ENCODE measurements at regions not wholly inside any gene's neighbourhood (a gene's known extent, or its start where the extent isn't known, plus 50 kb on each side); places are given as distances from the start of the nearest gene placed in this dataset.

- H3K4me3 ChIP-seq (ENCODE audit: low read depth, low read length) = no peak overlapping the region
- H3K36me3 ChIP-seq (ENCODE audit: control insufficient read depth, insufficient read depth, low read length) = no peaks in the 10 kb centered on the region
- H3K4me1 ChIP-seq (ENCODE audit: control insufficient read depth, insufficient read depth, low read length) = no peaks in the 10 kb centered on the region
- H3K9me3 ChIP-seq (ENCODE audit: control insufficient read depth, insufficient read depth, low read length) = no peaks in the 10 kb centered on the region
- H3K9ac ChIP-seq (ENCODE audit: low read depth, low read length) = no peak overlapping the region
- no peaks in the 10 kb centered on the region for H3K27me3 ChIP-seq (ENCODE audit: control insufficient read depth, insufficient read depth, low read length)
These were observed 101.9 kb downstream of the RGS21 start for GRCh38 chr1:192418552-192419285.

GRCh38 chr1:192430644-192431043 lies 113.9 kb downstream of the RGS21 start:
- Histone ChIP-seq H3K9me3 (ENCODE audit: control insufficient read depth, insufficient read depth, low read length) (peaks cover 4% of the 10 kb centered on the region), H3K4me3 (ENCODE audit: low read depth, low read length) (no peak overlapping the region), H3K27me3 (ENCODE audit: control insufficient read depth, insufficient read depth, low read length) (no peaks in the 10 kb centered on the region)

GRCh38 chr1:192435704-192436103 lies 118.9 kb downstream of the RGS21 start:
- Histone ChIP-seq H3K9me3 (ENCODE audit: control insufficient read depth, insufficient read depth, low read length) (peaks cover under 1% of the 10 kb centered on the region), H3K27me3 (ENCODE audit: control insufficient read depth, insufficient read depth, low read length) (no peaks in the 10 kb centered on the region), H3K9ac (ENCODE audit: low read depth, low read length) (no peak overlapping the region), H3K4me1 (ENCODE audit: control insufficient read depth, insufficient read depth, low read length) (no peaks in the 10 kb centered on the region), H3K36me3 (ENCODE audit: control insufficient read depth, insufficient read depth, low read length) (no peaks in the 10 kb centered on the region), H3K4me3 (ENCODE audit: low read depth, low read length) (no peak overlapping the region)

More at GRCh38 chr1:192430644-192431043, 113.9 kb downstream of the RGS21 start:
- Histone ChIP-seq H3K4me1 (ENCODE audit: control insufficient read depth, insufficient read depth, low read length) (no peaks in the 10 kb centered on the region), H3K9ac (ENCODE audit: low read depth, low read length) (no peak overlapping the region), H3K36me3 (ENCODE audit: control insufficient read depth, insufficient read depth, low read length) (no peaks in the 10 kb centered on the region)

- H3K36me3 ChIP-seq (ENCODE audit: control insufficient read depth, insufficient read depth, low read length) = no peaks in the 10 kb centered on the region
- no peaks in the 10 kb centered on the region for H3K9me3 ChIP-seq (ENCODE audit: control insufficient read depth, insufficient read depth, low read length)
- H3K27me3 ChIP-seq (ENCODE audit: control insufficient read depth, insufficient read depth, low read length) = no peaks in the 10 kb centered on the region
- H3K4me1 ChIP-seq (ENCODE audit: control insufficient read depth, insufficient read depth, low read length) = no peaks in the 10 kb centered on the region
- no peak overlapping the region for H3K9ac ChIP-seq (ENCODE audit: low read depth, low read length)
- H3K4me3 ChIP-seq (ENCODE audit: low read depth, low read length) = no peak overlapping the region
These were observed 119.8 kb downstream of the RGS21 start for GRCh38 chr1:192436441-192437078.

- Histone ChIP-seq H3K9me3 (ENCODE audit: control insufficient read depth, insufficient read depth, low read length) (no peaks in the 10 kb centered on the region), H3K4me1 (ENCODE audit: control insufficient read depth, insufficient read depth, low read length) (no peaks in the 10 kb centered on the region), H3K4me3 (ENCODE audit: low read depth, low read length) (no peak overlapping the region), H3K27me3 (ENCODE audit: control insufficient read depth, insufficient read depth, low read length) (no peaks in the 10 kb centered on the region), H3K9ac (ENCODE audit: low read depth, low read length) (no peak overlapping the region), H3K36me3 (ENCODE audit: control insufficient read depth, insufficient read depth, low read length) (no peaks in the 10 kb centered on the region)
These were observed 121.9 kb downstream of the RGS21 start for GRCh38 chr1:192438737-192439136.

- Histone ChIP-seq H3K27me3 (ENCODE audit: control insufficient read depth, insufficient read depth, low read length) (no peaks in the 10 kb centered on the region), H3K36me3 (ENCODE audit: control insufficient read depth, insufficient read depth, low read length) (no peaks in the 10 kb centered on the region), H3K9me3 (ENCODE audit: control insufficient read depth, insufficient read depth, low read length) (no peaks in the 10 kb centered on the region), H3K9ac (ENCODE audit: low read depth, low read length) (no peak overlapping the region), H3K4me3 (ENCODE audit: low read depth, low read length) (no peak overlapping the region), H3K4me1 (ENCODE audit: control insufficient read depth, insufficient read depth, low read length) (no peaks in the 10 kb centered on the region)
These were observed 122.7 kb downstream of the RGS21 start for GRCh38 chr1:192439373-192440025.

GRCh38 chr1:192441492-192441891 lies 124.7 kb downstream of the RGS21 start:
- Histone ChIP-seq H3K9me3 (ENCODE audit: control insufficient read depth, insufficient read depth, low read length) (no peaks in the 10 kb centered on the region), H3K4me3 (ENCODE audit: low read depth, low read length) (no peak overlapping the region), H3K4me1 (ENCODE audit: control insufficient read depth, insufficient read depth, low read length) (no peaks in the 10 kb centered on the region), H3K9ac (ENCODE audit: low read depth, low read length) (no peak overlapping the region), H3K36me3 (ENCODE audit: control insufficient read depth, insufficient read depth, low read length) (no peaks in the 10 kb centered on the region), H3K27me3 (ENCODE audit: control insufficient read depth, insufficient read depth, low read length) (no peaks in the 10 kb centered on the region)

- no peak overlapping the region for H3K4me3 ChIP-seq (ENCODE audit: low read depth, low read length)
- H3K9ac ChIP-seq (ENCODE audit: low read depth, low read length) = no peak overlapping the region
- H3K9me3 ChIP-seq (ENCODE audit: control insufficient read depth, insufficient read depth, low read length) = no peaks in the 10 kb centered on the region
- no peaks in the 10 kb centered on the region for H3K27me3 ChIP-seq (ENCODE audit: control insufficient read depth, insufficient read depth, low read length)
- H3K36me3 ChIP-seq (ENCODE audit: control insufficient read depth, insufficient read depth, low read length) = no peaks in the 10 kb centered on the region
- H3K4me1 ChIP-seq (ENCODE audit: control insufficient read depth, insufficient read depth, low read length) = no peaks in the 10 kb centered on the region
These were observed 125.9 kb downstream of the RGS21 start for GRCh38 chr1:192442736-192443135.

- no peak overlapping the region for H3K9ac ChIP-seq (ENCODE audit: low read depth, low read length)
- no peaks in the 10 kb centered on the region for H3K4me1 ChIP-seq (ENCODE audit: control insufficient read depth, insufficient read depth, low read length)
- no peaks in the 10 kb centered on the region for H3K9me3 ChIP-seq (ENCODE audit: control insufficient read depth, insufficient read depth, low read length)
- H3K36me3 ChIP-seq (ENCODE audit: control insufficient read depth, insufficient read depth, low read length) = no peaks in the 10 kb centered on the region
- H3K27me3 ChIP-seq (ENCODE audit: control insufficient read depth, insufficient read depth, low read length) = no peaks in the 10 kb centered on the region
- no peak overlapping the region for H3K4me3 ChIP-seq (ENCODE audit: low read depth, low read length)
These were observed 126.8 kb downstream of the RGS21 start for GRCh38 chr1:192443616-192444015.

- H3K36me3 ChIP-seq (ENCODE audit: control insufficient read depth, insufficient read depth, low read length) = no peaks in the 10 kb centered on the region
- H3K9ac ChIP-seq (ENCODE audit: low read depth, low read length) = no peak overlapping the region
- no peaks in the 10 kb centered on the region for H3K9me3 ChIP-seq (ENCODE audit: control insufficient read depth, insufficient read depth, low read length)
- no peaks in the 10 kb centered on the region for H3K4me1 ChIP-seq (ENCODE audit: control insufficient read depth, insufficient read depth, low read length)
- no peak overlapping the region for H3K4me3 ChIP-seq (ENCODE audit: low read depth, low read length)
- no peaks in the 10 kb centered on the region for H3K27me3 ChIP-seq (ENCODE audit: control insufficient read depth, insufficient read depth, low read length)
These were observed 128.4 kb downstream of the RGS21 start for GRCh38 chr1:192445241-192445640.

GRCh38 chr1:192445839-192446489 lies 129.2 kb downstream of the RGS21 start:
- no peaks in the 10 kb centered on the region for H3K36me3 ChIP-seq (ENCODE audit: control insufficient read depth, insufficient read depth, low read length)
- no peaks in the 10 kb centered on the region for H3K9me3 ChIP-seq (ENCODE audit: control insufficient read depth, insufficient read depth, low read length)
- H3K9ac ChIP-seq (ENCODE audit: low read depth, low read length) = no peak overlapping the region
- no peaks in the 10 kb centered on the region for H3K27me3 ChIP-seq (ENCODE audit: control insufficient read depth, insufficient read depth, low read length)
- no peak overlapping the region for H3K4me3 ChIP-seq (ENCODE audit: low read depth, low read length)
- H3K4me1 ChIP-seq (ENCODE audit: control insufficient read depth, insufficient read depth, low read length) = no peaks in the 10 kb centered on the region
